ENCODE measurements at regions not wholly inside any gene's neighbourhood (a gene's known extent, or its start where the extent isn't known, plus 50 kb on each side); places are given as distances from the start of the nearest gene placed in this dataset.

- Histone ChIP-seq H3K9me3 (no peaks in the 10 kb centered on the region), H3K4me3 (no peak overlapping the region), H3K27ac (no peak overlapping the region), H3K4me1 (no peaks in the 10 kb centered on the region), H3K36me3 (no peaks in the 10 kb centered on the region), H3K27me3 (no peaks in the 10 kb centered on the region)
- intact Hi-C loops (cut with DNase I; ENCODE audit: low total_unique reads): no loop called here
- TF ChIP-seq CTCF (IDR thresholded peaks at IDR 0.05): no peak
- no peak for TF ChIP-seq POLR2A (IDR thresholded peaks at IDR 0.05)
- no peak for TF ChIP-seq POLR2AphosphoS5 (IDR thresholded peaks at IDR 0.05)
- no peak for DNase-seq (ENCODE audit: low spot score in 2 of 2)
Measured at GRCh38 chr5:159644053-159644452, 272.2 kb upstream of the ADRA1B start.

- H3K4me1 ChIP-seq: no peaks in the 10 kb centered on the region
- H3K27me3 ChIP-seq: no peaks in the 10 kb centered on the region
- H3K36me3 ChIP-seq: no peaks in the 10 kb centered on the region
- H3K9me3 ChIP-seq: no peaks in the 10 kb centered on the region
- no peak for DNase-seq (ENCODE audit: low spot score in 2 of 2)
- no peak overlapping the region for H3K27ac ChIP-seq
- intact Hi-C loops (cut with DNase I; ENCODE audit: low total_unique reads): no loop called here
- no peak overlapping the region for H3K4me3 ChIP-seq
- TF ChIP-seq POLR2AphosphoS5 (IDR thresholded peaks at IDR 0.05): no peak
- TF ChIP-seq POLR2A (IDR thresholded peaks at IDR 0.05): no peak
- TF ChIP-seq CTCF (IDR thresholded peaks at IDR 0.05): no peak
Measured at GRCh38 chr5:159645179-159645846, 271.0 kb upstream of the ADRA1B start.

- H3K27ac ChIP-seq: no peak overlapping the region
- TF ChIP-seq POLR2A (IDR thresholded peaks at IDR 0.05) (no peak), CTCF (IDR thresholded peaks at IDR 0.05) (no peak), POLR2AphosphoS5 (IDR thresholded peaks at IDR 0.05) (no peak)
- no peak for DNase-seq (ENCODE audit: low spot score in 2 of 2)
- intact Hi-C loops (cut with DNase I; ENCODE audit: low total_unique reads): no loop called here
- no peaks in the 10 kb centered on the region for H3K36me3 ChIP-seq
- no peaks in the 10 kb centered on the region for H3K4me1 ChIP-seq
- H3K27me3 ChIP-seq: no peaks in the 10 kb centered on the region
- H3K9me3 ChIP-seq: no peaks in the 10 kb centered on the region
- H3K4me3 ChIP-seq: no peak overlapping the region
Measured at GRCh38 chr5:159650803-159651202, 265.5 kb upstream of the ADRA1B start.

GRCh38 chr5:159655757-159656409 lies 260.4 kb upstream of the ADRA1B start:
- Histone ChIP-seq H3K27ac (no peak overlapping the region), H3K9me3 (no peaks in the 10 kb centered on the region), H3K27me3 (no peaks in the 10 kb centered on the region), H3K36me3 (no peaks in the 10 kb centered on the region), H3K4me1 (no peaks in the 10 kb centered on the region), H3K4me3 (no peak overlapping the region)
- intact Hi-C loops (cut with DNase I; ENCODE audit: low total_unique reads): no loop called here
- TF ChIP-seq POLR2AphosphoS5 (IDR thresholded peaks at IDR 0.05): no peak
- TF ChIP-seq CTCF (IDR thresholded peaks at IDR 0.05): no peak
- no peak for TF ChIP-seq POLR2A (IDR thresholded peaks at IDR 0.05)
- no peak for DNase-seq (ENCODE audit: low spot score in 2 of 2)

GRCh38 chr5:159657298-159657697 lies 259.0 kb upstream of the ADRA1B start:
- H3K9me3 ChIP-seq: no peaks in the 10 kb centered on the region
- no peak overlapping the region for H3K4me3 ChIP-seq
- no peaks in the 10 kb centered on the region for H3K4me1 ChIP-seq
- no peaks in the 10 kb centered on the region for H3K27me3 ChIP-seq
- DNase-seq (ENCODE audit: low spot score in 2 of 2): no peak
- intact Hi-C loops (cut with DNase I; ENCODE audit: low total_unique reads): no loop called here
- no peak overlapping the region for H3K27ac ChIP-seq
- H3K36me3 ChIP-seq: no peaks in the 10 kb centered on the region
- TF ChIP-seq POLR2AphosphoS5 (IDR thresholded peaks at IDR 0.05) (no peak), POLR2A (IDR thresholded peaks at IDR 0.05) (no peak), CTCF (IDR thresholded peaks at IDR 0.05) (no peak)

Measured in breast epithelium (tissue), 4 donors.